ENCODE measurements at regions not wholly inside any gene's neighbourhood (a gene's known extent, or its start where the extent isn't known, plus 50 kb on each side); places are given as distances from the start of the nearest gene placed in this dataset.

DNA sequence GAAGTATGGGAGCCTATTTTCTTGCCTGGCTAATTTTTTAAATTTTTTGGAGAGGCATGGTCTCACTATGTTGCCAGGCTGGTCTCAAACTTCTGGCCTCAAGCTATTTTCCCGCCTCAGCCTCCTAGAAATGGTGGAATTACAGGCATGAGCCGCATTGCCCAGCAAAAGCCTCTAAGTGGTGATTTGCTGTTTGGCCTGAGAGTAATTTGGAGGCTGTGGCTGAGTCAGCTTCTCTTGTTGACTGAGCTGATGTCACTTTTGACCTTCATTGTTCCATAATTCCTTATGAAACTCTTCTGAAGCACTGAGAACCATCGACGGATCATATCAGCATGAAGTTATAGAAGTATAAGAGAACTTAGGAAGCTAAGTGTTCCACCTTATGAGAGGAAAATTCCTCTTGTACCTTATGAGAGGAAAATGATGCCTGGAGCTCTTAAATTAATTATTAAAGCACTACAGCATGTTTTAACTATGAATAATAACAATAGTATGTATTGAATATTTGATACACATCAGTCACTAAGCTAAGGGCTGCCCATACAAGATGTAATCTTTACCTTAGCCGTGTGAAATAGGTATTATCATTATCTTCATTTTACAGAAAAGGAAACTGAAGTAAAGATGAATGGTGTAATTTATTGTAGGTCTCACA, 220.8 kb upstream of the MON1B start:
- POLR2A ChIA-PET (ENCODE audit: unreplicated experiment), result no interaction called here
- H3K9me2 ChIP-seq (replicated peaks; ENCODE audit: low read length), result no peaks in the 10 kb centered on the region
- ATAC-seq (peak; percentile 57; the same call in 1 of the 2 replicates), DNase-seq (peak; percentile 65)
- peaks cover 9% of the 10 kb centered on the region; the same call in 1 of the 2 replicates for H3K4me1 ChIP-seq (ENCODE audit: insufficient read depth, low read length)
- intact Hi-C loops (cut with micrococcal nuclease), result no loop called here
- no peaks in the 10 kb centered on the region for H3K79me2 ChIP-seq (ENCODE audit: low read length)
- no peaks in the 10 kb centered on the region for H3F3A ChIP-seq (ENCODE audit: low read length, unreplicated experiment)
- TF ChIP-seq, protein P1, sequence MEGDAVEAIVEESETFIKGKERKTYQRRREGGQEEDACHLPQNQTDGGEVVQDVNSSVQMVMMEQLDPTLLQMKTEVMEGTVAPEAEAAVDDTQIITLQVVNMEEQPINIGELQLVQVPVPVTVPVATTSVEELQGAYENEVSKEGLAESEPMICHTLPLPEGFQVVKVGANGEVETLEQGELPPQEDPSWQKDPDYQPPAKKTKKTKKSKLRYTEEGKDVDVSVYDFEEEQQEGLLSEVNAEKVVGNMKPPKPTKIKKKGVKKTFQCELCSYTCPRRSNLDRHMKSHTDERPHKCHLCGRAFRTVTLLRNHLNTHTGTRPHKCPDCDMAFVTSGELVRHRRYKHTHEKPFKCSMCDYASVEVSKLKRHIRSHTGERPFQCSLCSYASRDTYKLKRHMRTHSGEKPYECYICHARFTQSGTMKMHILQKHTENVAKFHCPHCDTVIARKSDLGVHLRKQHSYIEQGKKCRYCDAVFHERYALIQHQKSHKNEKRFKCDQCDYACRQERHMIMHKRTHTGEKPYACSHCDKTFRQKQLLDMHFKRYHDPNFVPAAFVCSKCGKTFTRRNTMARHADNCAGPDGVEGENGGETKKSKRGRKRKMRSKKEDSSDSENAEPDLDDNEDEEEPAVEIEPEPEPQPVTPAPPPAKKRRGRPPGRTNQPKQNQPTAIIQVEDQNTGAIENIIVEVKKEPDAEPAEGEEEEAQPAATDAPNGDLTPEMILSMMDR (conservative IDR thresholded peaks at IDR 0.05; ENCODE audit: low read depth, low read length), result no peak
- TF ChIP-seq EZH2phosphoT487 (IDR thresholded peaks at IDR 0.05; ENCODE audit: borderline replicate concordance, low read length), result no peak
- TF ChIP-seq EZH2 (IDR thresholded peaks at IDR 0.05; ENCODE audit: low read length, unreplicated experiment), result no peak
- no peak overlapping the region for H2AFZ ChIP-seq (ENCODE audit: low read length)
- BruUV-seq (replicated peaks), result no TSS peak
- H3K27me3 ChIP-seq (ENCODE audit: low read length), result 0 out of 2 replicates have a peak, but pooled peaks cover 3% of the 10 kb centered on the region
- CTCF ChIA-PET, result no interaction called here
- H3K4me3 ChIP-seq (ENCODE audit: low read length), result no peak overlapping the region
- no peaks in the 10 kb centered on the region for H3K36me3 ChIP-seq (ENCODE audit: low read depth, low read length)
- no peak overlapping the region for H3K4me2 ChIP-seq (ENCODE audit: low read length)
- no peak overlapping the region for H3K9ac ChIP-seq (ENCODE audit: low read length)
- no peaks in the 10 kb centered on the region for H3K9me3 ChIP-seq (ENCODE audit: low read length)
- no peak overlapping the region for H3K27ac ChIP-seq (ENCODE audit: low read length)
- H4K20me1 ChIP-seq (ENCODE audit: low read length), result no peaks in the 10 kb centered on the region

GRCh38 chr16:76970745-76971099, 220.3 kb upstream of the MON1B start:
- Histone ChIP-seq H3K9ac (ENCODE audit: low read length) (no peak overlapping the region), H3K4me3 (ENCODE audit: low read length) (no peak overlapping the region), H2AFZ (ENCODE audit: low read length) (no peak overlapping the region), H3K4me2 (ENCODE audit: low read length) (no peak overlapping the region), H3K27me3 (ENCODE audit: low read length) (0 out of 2 replicates have a peak, but pooled peaks cover 3% of the 10 kb centered on the region), H3K27ac (ENCODE audit: low read length) (no peak overlapping the region), H3K36me3 (ENCODE audit: low read depth, low read length) (no peaks in the 10 kb centered on the region), H4K20me1 (ENCODE audit: low read length) (no peaks in the 10 kb centered on the region), H3K9me3 (ENCODE audit: low read length) (no peaks in the 10 kb centered on the region), H3K9me2 (replicated peaks; ENCODE audit: low read length) (no peaks in the 10 kb centered on the region), H3F3A (ENCODE audit: low read length, unreplicated experiment) (no peaks in the 10 kb centered on the region), H3K4me1 (ENCODE audit: insufficient read depth, low read length) (peaks cover 9% of the 10 kb centered on the region; the same call in 1 of the 2 replicates), H3K79me2 (ENCODE audit: low read length) (no peaks in the 10 kb centered on the region)
- intact Hi-C loops (cut with micrococcal nuclease), result no loop called here
- no TSS peak for BruUV-seq (replicated peaks)
- DNase-seq (no peak), ATAC-seq (no peak)
- TF ChIP-seq EZH2 (IDR thresholded peaks at IDR 0.05; ENCODE audit: low read length, unreplicated experiment) (no peak), EZH2phosphoT487 (IDR thresholded peaks at IDR 0.05; ENCODE audit: borderline replicate concordance, low read length) (no peak)
- TF ChIP-seq, protein P1 (conservative IDR thresholded peaks at IDR 0.05; ENCODE audit: low read depth, low read length), result no peak
- POLR2A ChIA-PET (ENCODE audit: unreplicated experiment), result no interaction called here
- CTCF ChIA-PET, result no interaction called here

DNA sequence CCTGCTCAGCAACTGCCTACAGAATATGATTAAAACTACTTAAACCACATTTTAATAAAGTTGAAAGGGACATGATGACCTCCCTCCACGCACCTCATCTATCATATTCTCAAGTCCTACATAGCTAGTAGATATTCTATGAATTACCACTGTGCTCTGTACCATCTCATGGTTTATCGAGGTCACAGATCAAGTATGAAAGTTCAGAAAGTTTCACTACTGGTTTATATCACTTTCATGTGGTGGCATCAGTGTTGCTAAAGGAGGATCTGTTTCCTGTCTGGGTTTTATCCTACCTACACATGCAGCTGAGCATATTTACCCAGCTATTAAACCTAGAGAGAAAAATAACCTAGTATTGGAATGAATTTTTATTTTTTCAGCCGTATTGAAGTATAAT, 214.9 kb upstream of the MON1B start:
- TF ChIP-seq, protein P1 (conservative IDR thresholded peaks at IDR 0.05; ENCODE audit: low read depth, low read length), result no peak
- TF ChIP-seq EZH2 (IDR thresholded peaks at IDR 0.05; ENCODE audit: low read length, unreplicated experiment) (no peak), EZH2phosphoT487 (IDR thresholded peaks at IDR 0.05; ENCODE audit: borderline replicate concordance, low read length) (no peak)

More for the DNA sequence above, 214.9 kb upstream of the MON1B start:
- Histone ChIP-seq H4K20me1 (ENCODE audit: low read length) (no peaks in the 10 kb centered on the region), H3K27me3 (ENCODE audit: low read length) (0 out of 2 replicates have a peak, but pooled peaks cover 3% of the 10 kb centered on the region), H3K27ac (ENCODE audit: low read length) (no peak overlapping the region), H3K4me1 (ENCODE audit: insufficient read depth, low read length) (no peaks in the 10 kb centered on the region), H3K79me2 (ENCODE audit: low read length) (no peaks in the 10 kb centered on the region), H3K9me2 (replicated peaks; ENCODE audit: low read length) (no peaks in the 10 kb centered on the region), H3K36me3 (ENCODE audit: low read depth, low read length) (no peaks in the 10 kb centered on the region), H2AFZ (ENCODE audit: low read length) (no peak overlapping the region), H3K4me2 (ENCODE audit: low read length) (no peak overlapping the region), H3K9ac (ENCODE audit: low read length) (no peak overlapping the region), H3K9me3 (ENCODE audit: low read length) (no peaks in the 10 kb centered on the region), H3F3A (ENCODE audit: low read length, unreplicated experiment) (no peaks in the 10 kb centered on the region), H3K4me3 (ENCODE audit: low read length) (no peak overlapping the region)
- intact Hi-C loops (cut with micrococcal nuclease), result no loop called here
- no TSS peak for BruUV-seq (replicated peaks)
- DNase-seq (no peak), ATAC-seq (no peak)
- POLR2A ChIA-PET (ENCODE audit: unreplicated experiment), result no interaction called here
- CTCF ChIA-PET, result no interaction called here
